ENCODE measurements at regions not wholly inside any gene's neighbourhood (a gene's known extent, or its start where the extent isn't known, plus 50 kb on each side); places are given as distances from the start of the nearest gene placed in this dataset.

- 89% methylated on average over 9 of the region's 9 CpGs for WGBS, 2 donors
- intact Hi-C loops (cut with DNase I; ENCODE audit: low total_unique reads): no loop called here
Observed at GRCh38 chr14:95425369-95426115, 90.9 kb downstream of the SYNE3 start.

GRCh38 chr14:95424529-95424928 is 91.9 kb downstream of the SYNE3 start:
- WGBS, 2 donors: 88% methylated on average over 5 of the region's 5 CpGs

More at GRCh38 chr14:95425369-95426115, 90.9 kb downstream of the SYNE3 start:
- no peak overlapping the region for H3K4me3 ChIP-seq (ENCODE audit: low read depth, poor library complexity, severe bottlenecking)
- DNase-seq (ENCODE audit: low spot score in 2 of 2): no peak
- TF ChIP-seq POLR2A (IDR thresholded peaks at IDR 0.05) (no peak), CTCF (IDR thresholded peaks at IDR 0.05) (no peak)

GRCh38 chr14:95421741-95422140 is 94.7 kb downstream of the SYNE3 start:
- TF ChIP-seq CTCF (IDR thresholded peaks at IDR 0.05) (no peak), POLR2A (IDR thresholded peaks at IDR 0.05) (no peak)
- no peak for DNase-seq (ENCODE audit: low spot score in 2 of 2)
- 95 to 96% methylated on average over 8 of the region's 8 CpGs for WGBS, 2 donors
- intact Hi-C loops (cut with DNase I; ENCODE audit: low total_unique reads): no loop called here
- no peak overlapping the region for H3K4me3 ChIP-seq (ENCODE audit: low read depth, poor library complexity, severe bottlenecking)

More at GRCh38 chr14:95424529-95424928, 91.9 kb downstream of the SYNE3 start:
- no peak for TF ChIP-seq POLR2A (IDR thresholded peaks at IDR 0.05)
- TF ChIP-seq CTCF (IDR thresholded peaks at IDR 0.05): no peak
- intact Hi-C loops (cut with DNase I; ENCODE audit: low total_unique reads): no loop called here
- H3K4me3 ChIP-seq (ENCODE audit: low read depth, poor library complexity, severe bottlenecking): no peak overlapping the region
- no peak for DNase-seq (ENCODE audit: low spot score in 2 of 2)

GRCh38 chr14:95420060-95420459 is 96.4 kb downstream of the SYNE3 start:
- WGBS, 2 donors: 86 to 92% methylated on average over 3 of the region's 3 CpGs
- DNase-seq (ENCODE audit: low spot score in 2 of 2): no peak
- intact Hi-C loops (cut with DNase I; ENCODE audit: low total_unique reads): no loop called here

GRCh38 chr14:95419569-95419968 is 96.9 kb downstream of the SYNE3 start:
- 97 to 98% methylated on average over 4 of the region's 4 CpGs for WGBS, 2 donors
- no peak overlapping the region for H3K4me3 ChIP-seq (ENCODE audit: low read depth, poor library complexity, severe bottlenecking)
- DNase-seq (ENCODE audit: low spot score in 2 of 2): no peak
- TF ChIP-seq CTCF (IDR thresholded peaks at IDR 0.05): no peak
- TF ChIP-seq POLR2A (IDR thresholded peaks at IDR 0.05): no peak
- intact Hi-C loops (cut with DNase I; ENCODE audit: low total_unique reads): no loop called here

More at GRCh38 chr14:95420060-95420459, 96.4 kb downstream of the SYNE3 start:
- no peak for TF ChIP-seq POLR2A (IDR thresholded peaks at IDR 0.05)
- no peak for TF ChIP-seq CTCF (IDR thresholded peaks at IDR 0.05)
- no peak overlapping the region for H3K4me3 ChIP-seq (ENCODE audit: low read depth, poor library complexity, severe bottlenecking)

GRCh38 chr14:95418858-95419257 is 97.6 kb downstream of the SYNE3 start:
- H3K4me3 ChIP-seq (ENCODE audit: low read depth, poor library complexity, severe bottlenecking): no peak overlapping the region
- intact Hi-C loops (cut with DNase I; ENCODE audit: low total_unique reads): no loop called here
- no peak for TF ChIP-seq CTCF (IDR thresholded peaks at IDR 0.05)
- TF ChIP-seq POLR2A (IDR thresholded peaks at IDR 0.05): no peak
- WGBS, 2 donors: 88 to 98% methylated on average over 3 of the region's 3 CpGs
- DNase-seq (ENCODE audit: low spot score in 2 of 2): no peak

Measured in lower leg skin (tissue), 4 donors.